ENCODE measurements at regions not wholly inside any gene's neighbourhood (a gene's known extent, or its start where the extent isn't known, plus 50 kb on each side); places are given as distances from the start of the nearest gene placed in this dataset.

DNA sequence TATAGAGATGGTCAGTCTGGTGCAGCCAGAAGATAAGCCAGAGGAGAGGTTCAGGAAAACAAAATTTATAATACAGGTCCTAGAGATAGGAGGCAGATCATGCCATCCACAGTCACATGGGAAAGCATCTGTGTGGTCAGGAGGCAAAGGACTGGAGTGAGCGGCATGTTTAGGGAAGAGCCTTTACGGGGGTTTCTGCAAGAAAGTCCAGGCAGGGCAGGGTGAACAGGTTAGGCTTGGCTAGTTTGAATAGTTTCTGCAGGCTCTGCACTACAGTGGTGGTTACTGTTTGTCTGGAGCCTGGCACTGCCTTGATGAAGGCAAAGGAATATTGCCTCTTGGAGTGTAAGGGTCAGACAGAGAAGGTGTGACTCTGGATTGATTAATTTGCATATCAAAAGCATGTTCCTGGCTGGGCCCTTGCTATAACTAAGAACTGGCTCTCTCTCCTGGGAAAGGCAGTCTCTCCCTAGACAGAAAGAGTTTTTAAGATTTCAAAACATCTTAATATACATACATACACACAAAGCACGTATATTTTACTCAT, 1034.7 kb upstream of the CHAC2 start:
- H3K4me3 Mint-ChIP-seq, result no peak overlapping the region
- DNase-seq (no peak), ATAC-seq (no peak)
- CTCF ChIA-PET, result no interaction called here
- H3K36me3 Mint-ChIP-seq, result no peaks in the 10 kb centered on the region
- no peaks in the 10 kb centered on the region for H3K27me3 Mint-ChIP-seq
- H3K4me1 Mint-ChIP-seq, result no peaks in the 10 kb centered on the region
- H3K27ac Mint-ChIP-seq, result no peak overlapping the region
- peaks cover 6% of the 10 kb centered on the region for H3K9me3 Mint-ChIP-seq (ENCODE audit: low read depth)

GRCh38 chr2:52724585-52724984, 1043.0 kb upstream of the CHAC2 start:
- Mint-ChIP-seq H3K27me3 (no peaks in the 10 kb centered on the region), H3K27ac (no peak overlapping the region), H3K4me3 (no peak overlapping the region), H3K4me1 (no peaks in the 10 kb centered on the region), H3K9me3 (ENCODE audit: low read depth) (peaks cover 12% of the 10 kb centered on the region), H3K36me3 (no peaks in the 10 kb centered on the region)
- DNase-seq, result no peak
- CTCF ChIA-PET, result no interaction called here
- ATAC-seq, result no peak

GRCh38 chr2:52717836-52718235, 1049.8 kb upstream of the CHAC2 start:
- Mint-ChIP-seq H3K27ac (no peak overlapping the region), H3K9me3 (ENCODE audit: low read depth) (peaks cover 7% of the 10 kb centered on the region), H3K4me1 (no peaks in the 10 kb centered on the region), H3K4me3 (no peak overlapping the region), H3K27me3 (no peaks in the 10 kb centered on the region), H3K36me3 (no peaks in the 10 kb centered on the region)
- DNase-seq (no peak), ATAC-seq (no peak)
- CTCF ChIA-PET, result no interaction called here

- no peak overlapping the region for H3K4me3 Mint-ChIP-seq
- H3K9me3 Mint-ChIP-seq (ENCODE audit: low read depth), result peaks cover 3% of the 10 kb centered on the region
- CTCF ChIA-PET, result no interaction called here
- no peaks in the 10 kb centered on the region for H3K27me3 Mint-ChIP-seq
- no peaks in the 10 kb centered on the region for H3K36me3 Mint-ChIP-seq
- no peaks in the 10 kb centered on the region for H3K4me1 Mint-ChIP-seq
- ATAC-seq (no peak), DNase-seq (no peak)
- no peak overlapping the region for H3K27ac Mint-ChIP-seq
These were observed 1056.6 kb upstream of the CHAC2 start for GRCh38 chr2:52710810-52711618.

DNA sequence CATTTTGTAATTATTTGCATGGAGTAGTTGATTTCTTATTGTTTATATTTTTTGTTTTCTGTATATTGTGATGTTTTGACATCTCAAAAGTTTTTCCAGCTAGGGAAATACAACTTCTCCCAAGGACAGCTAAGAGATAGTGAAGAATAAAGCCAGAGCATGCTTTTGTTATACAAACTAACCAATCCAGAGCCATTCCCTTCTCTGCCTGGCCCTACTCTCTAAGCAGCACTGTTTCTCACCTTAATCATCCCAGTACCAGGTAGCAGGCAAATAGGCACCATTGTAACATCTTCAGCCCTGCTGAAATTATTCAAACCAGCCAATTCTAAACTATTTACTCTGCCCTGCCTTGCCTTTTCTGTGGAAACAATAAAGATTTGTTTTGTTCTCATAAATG, 1063.4 kb upstream of the CHAC2 start:
- DNase-seq (no peak), ATAC-seq (no peak)
- CTCF ChIA-PET, result no interaction called here
- Mint-ChIP-seq H3K36me3 (no peaks in the 10 kb centered on the region), H3K4me1 (peaks cover 3% of the 10 kb centered on the region), H3K9me3 (ENCODE audit: low read depth) (peaks cover 6% of the 10 kb centered on the region), H3K27ac (no peak overlapping the region), H3K27me3 (no peaks in the 10 kb centered on the region), H3K4me3 (no peak overlapping the region)

GRCh38 chr2:52703004-52703403, 1064.6 kb upstream of the CHAC2 start:
- no peak for ATAC-seq
- DNase-seq, result no peak
- Mint-ChIP-seq H3K9me3 (ENCODE audit: low read depth) (peaks cover 8% of the 10 kb centered on the region), H3K36me3 (no peaks in the 10 kb centered on the region), H3K27ac (no peak overlapping the region), H3K4me3 (no peak overlapping the region), H3K4me1 (peaks cover 3% of the 10 kb centered on the region), H3K27me3 (no peaks in the 10 kb centered on the region)
- CTCF ChIA-PET, result no interaction called here

GRCh38 chr2:52698408-52698807, 1069.2 kb upstream of the CHAC2 start:
- CTCF ChIA-PET, result no interaction called here
- Mint-ChIP-seq H3K4me1 (peaks cover 3% of the 10 kb centered on the region), H3K27ac (no peak overlapping the region), H3K4me3 (no peak overlapping the region), H3K36me3 (no peaks in the 10 kb centered on the region), H3K9me3 (ENCODE audit: low read depth) (peaks cover 2% of the 10 kb centered on the region), H3K27me3 (no peaks in the 10 kb centered on the region)
- DNase-seq (no peak), ATAC-seq (no peak)

- Mint-ChIP-seq H3K27ac (no peak overlapping the region), H3K4me1 (peaks cover 3% of the 10 kb centered on the region), H3K27me3 (no peaks in the 10 kb centered on the region), H3K4me3 (no peak overlapping the region), H3K9me3 (ENCODE audit: low read depth) (peaks cover 2% of the 10 kb centered on the region), H3K36me3 (no peaks in the 10 kb centered on the region)
- CTCF ChIA-PET, result no interaction called here
- no peak for DNase-seq
- no peak for ATAC-seq
These were observed 1069.9 kb upstream of the CHAC2 start for GRCh38 chr2:52697690-52698089.

- CTCF ChIA-PET, result no interaction called here
- no peak for DNase-seq
- H3K36me3 Mint-ChIP-seq, result no peaks in the 10 kb centered on the region
These were observed 1071.9 kb upstream of the CHAC2 start for GRCh38 chr2:52695731-52696130.

DNA sequence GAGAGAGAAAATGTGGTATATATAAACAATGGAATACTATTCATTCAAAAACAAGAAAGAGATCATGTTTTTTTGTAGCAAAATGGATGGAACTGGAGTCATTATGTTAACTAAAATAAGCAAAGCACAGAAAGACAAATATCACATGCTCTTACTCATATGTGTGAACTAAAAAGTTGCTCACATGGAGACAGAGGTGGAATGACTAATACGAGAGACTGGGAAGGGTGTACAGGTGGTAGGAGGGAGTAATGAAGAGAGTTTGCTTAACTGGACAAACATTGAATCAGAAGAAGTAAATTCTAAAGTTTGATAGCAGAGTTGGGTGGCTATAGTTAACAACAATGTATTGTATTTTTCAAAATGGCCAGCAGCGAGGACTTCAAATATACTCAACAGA, 1080.7 kb upstream of the CHAC2 start:
- Mint-ChIP-seq H3K9me3 (ENCODE audit: low read depth) (peaks cover 10% of the 10 kb centered on the region), H3K27ac (no peak overlapping the region), H3K27me3 (no peaks in the 10 kb centered on the region), H3K36me3 (no peaks in the 10 kb centered on the region), H3K4me3 (no peak overlapping the region), H3K4me1 (no peaks in the 10 kb centered on the region)
- DNase-seq, result no peak
- CTCF ChIA-PET, result no interaction called here
- ATAC-seq, result no peak

More at GRCh38 chr2:52695731-52696130, 1071.9 kb upstream of the CHAC2 start:
- Mint-ChIP-seq H3K4me3 (no peak overlapping the region), H3K27ac (no peak overlapping the region), H3K4me1 (peaks cover 3% of the 10 kb centered on the region), H3K27me3 (no peaks in the 10 kb centered on the region), H3K9me3 (ENCODE audit: low read depth) (peaks cover 2% of the 10 kb centered on the region)
- ATAC-seq, result no peak

DNA sequence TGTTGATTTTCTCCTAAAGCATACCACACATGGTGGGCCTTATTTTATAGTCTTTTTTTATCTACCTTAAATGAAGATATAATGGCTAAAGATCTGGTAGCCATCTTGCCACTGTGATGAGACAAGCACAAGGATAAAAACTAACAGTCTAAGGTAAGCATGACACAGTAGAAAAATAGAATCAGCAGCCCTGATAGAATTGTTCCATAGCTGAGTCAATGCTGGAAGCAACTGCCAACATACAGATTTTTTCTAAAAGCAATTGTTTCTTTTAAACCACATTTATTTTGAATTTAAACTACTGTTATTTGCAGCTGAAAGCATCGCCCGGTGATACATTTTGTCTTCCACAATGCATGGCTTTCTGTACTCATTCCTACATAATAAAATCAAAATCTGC, 1091.5 kb upstream of the CHAC2 start:
- H3K4me3 Mint-ChIP-seq, result no peak overlapping the region
- H3K4me1 Mint-ChIP-seq, result no peaks in the 10 kb centered on the region
- H3K36me3 Mint-ChIP-seq, result no peaks in the 10 kb centered on the region
- H3K27ac Mint-ChIP-seq, result no peak overlapping the region
- H3K9me3 Mint-ChIP-seq (ENCODE audit: low read depth), result peaks cover 14% of the 10 kb centered on the region
- CTCF ChIA-PET, result no interaction called here
- ATAC-seq (no peak), DNase-seq (no peak)
- no peaks in the 10 kb centered on the region for H3K27me3 Mint-ChIP-seq

DNA sequence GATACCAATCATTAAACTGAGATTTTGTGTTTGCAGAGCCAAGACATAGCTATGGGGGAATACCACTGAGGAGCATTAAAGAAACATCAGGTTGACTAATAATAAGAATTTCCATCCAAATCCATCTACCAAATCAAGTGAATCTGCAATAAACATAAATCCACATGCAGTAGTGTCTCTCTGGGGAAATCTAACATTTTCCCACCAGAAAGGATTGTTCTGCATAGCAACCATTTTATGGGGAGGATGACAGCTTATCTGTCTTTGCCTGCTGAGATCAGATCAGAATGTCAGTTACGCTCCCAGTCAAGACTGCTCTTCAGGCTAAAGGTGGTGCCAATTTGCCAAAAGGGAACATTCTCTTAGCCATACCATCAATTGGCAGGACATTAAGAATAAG, 1098.9 kb upstream of the CHAC2 start:
- Mint-ChIP-seq H3K4me3 (no peak overlapping the region), H3K9me3 (ENCODE audit: low read depth) (peaks cover 5% of the 10 kb centered on the region), H3K36me3 (no peaks in the 10 kb centered on the region), H3K27me3 (no peaks in the 10 kb centered on the region), H3K4me1 (no peaks in the 10 kb centered on the region), H3K27ac (no peak overlapping the region)
- CTCF ChIA-PET, result no interaction called here
- ATAC-seq (no peak), DNase-seq (no peak)

- CTCF ChIA-PET, result no interaction called here
- Mint-ChIP-seq H3K27ac (no peak overlapping the region), H3K9me3 (ENCODE audit: low read depth) (peaks cover 7% of the 10 kb centered on the region), H3K4me1 (no peaks in the 10 kb centered on the region), H3K36me3 (no peaks in the 10 kb centered on the region), H3K4me3 (no peak overlapping the region), H3K27me3 (no peaks in the 10 kb centered on the region)
- DNase-seq, result no peak
- ATAC-seq, result no peak
These were observed 1108.1 kb upstream of the CHAC2 start for GRCh38 chr2:52659546-52659945.

- ATAC-seq (no peak), DNase-seq (no peak)
- Mint-ChIP-seq H3K27me3 (no peaks in the 10 kb centered on the region), H3K9me3 (ENCODE audit: low read depth) (peaks cover 7% of the 10 kb centered on the region), H3K36me3 (no peaks in the 10 kb centered on the region), H3K4me1 (no peaks in the 10 kb centered on the region), H3K27ac (no peak overlapping the region), H3K4me3 (no peak overlapping the region)
- CTCF ChIA-PET, result no interaction called here
These were observed 1109.0 kb upstream of the CHAC2 start for GRCh38 chr2:52658598-52658997.
